Esophagus squamous epithelium (tissue), 4 donors: ENCODE measurements at regions not wholly inside any gene's neighbourhood (a gene's known extent, or its start where the extent isn't known, plus 50 kb on each side); places are given as distances from the start of the nearest gene placed in this dataset.

ENCODE experiments used
- POLR2A ChIP-seq, 4 donors: fragments of 450-650 bp; IDR thresholded peaks; one replicate each; pipeline ENCODE4 v1.6.1; 2017; ENCODE audit warnings: antibody characterized with exemption in 4 of 4, mild to moderate bottlenecking in 4 of 4, moderate library complexity in 3 of 4
- TF ChIP-seq, protein P1 (sequence below), 6 experiments: fragments of 450-650 bp in 4 of 6; fragments of 200-600 bp in 2 of 6; sonication (generic) in 2 of 6; IDR thresholded peaks; one replicate each; pipeline ENCODE4 v1.5.1; 2016 to 2019; ENCODE audit warnings: antibody characterized with exemption in 6 of 6, mild to moderate bottlenecking in 4 of 6, moderate library complexity in 4 of 6

DNA sequence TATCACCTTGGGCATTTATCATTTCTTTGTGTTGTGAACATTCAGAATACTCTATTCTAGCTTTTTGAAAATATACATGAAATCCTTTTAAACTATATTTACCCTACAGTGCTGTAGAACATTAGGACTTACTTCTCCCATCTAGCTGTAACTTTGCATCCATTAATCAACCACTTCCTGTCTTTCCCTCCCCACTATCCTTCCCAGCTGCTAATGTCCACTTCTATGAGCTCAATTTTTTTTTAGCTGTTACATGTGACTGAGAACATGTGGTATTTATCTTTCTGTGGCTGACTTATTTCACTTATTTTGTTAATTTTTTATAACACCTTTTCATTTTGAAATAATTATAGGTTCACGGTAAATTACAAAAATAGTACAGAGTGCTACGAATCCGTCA lies 136.0 kb downstream of the LMNTD1 start:
- TF ChIP-seq, protein P1, sequence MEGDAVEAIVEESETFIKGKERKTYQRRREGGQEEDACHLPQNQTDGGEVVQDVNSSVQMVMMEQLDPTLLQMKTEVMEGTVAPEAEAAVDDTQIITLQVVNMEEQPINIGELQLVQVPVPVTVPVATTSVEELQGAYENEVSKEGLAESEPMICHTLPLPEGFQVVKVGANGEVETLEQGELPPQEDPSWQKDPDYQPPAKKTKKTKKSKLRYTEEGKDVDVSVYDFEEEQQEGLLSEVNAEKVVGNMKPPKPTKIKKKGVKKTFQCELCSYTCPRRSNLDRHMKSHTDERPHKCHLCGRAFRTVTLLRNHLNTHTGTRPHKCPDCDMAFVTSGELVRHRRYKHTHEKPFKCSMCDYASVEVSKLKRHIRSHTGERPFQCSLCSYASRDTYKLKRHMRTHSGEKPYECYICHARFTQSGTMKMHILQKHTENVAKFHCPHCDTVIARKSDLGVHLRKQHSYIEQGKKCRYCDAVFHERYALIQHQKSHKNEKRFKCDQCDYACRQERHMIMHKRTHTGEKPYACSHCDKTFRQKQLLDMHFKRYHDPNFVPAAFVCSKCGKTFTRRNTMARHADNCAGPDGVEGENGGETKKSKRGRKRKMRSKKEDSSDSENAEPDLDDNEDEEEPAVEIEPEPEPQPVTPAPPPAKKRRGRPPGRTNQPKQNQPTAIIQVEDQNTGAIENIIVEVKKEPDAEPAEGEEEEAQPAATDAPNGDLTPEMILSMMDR (IDR thresholded peaks at IDR 0.05): no peak
- TF ChIP-seq POLR2A (IDR thresholded peaks at IDR 0.05): no peak
